ENCODE measurements at regions not wholly inside any gene's neighbourhood (a gene's known extent, or its start where the extent isn't known, plus 50 kb on each side); places are given as distances from the start of the nearest gene placed in this dataset.
"Not testable (repeated sequence)": the region's sequence is repeated elsewhere in the genome, so short reads cannot be mapped to it uniquely, and the experiment has no call there.

DNA sequence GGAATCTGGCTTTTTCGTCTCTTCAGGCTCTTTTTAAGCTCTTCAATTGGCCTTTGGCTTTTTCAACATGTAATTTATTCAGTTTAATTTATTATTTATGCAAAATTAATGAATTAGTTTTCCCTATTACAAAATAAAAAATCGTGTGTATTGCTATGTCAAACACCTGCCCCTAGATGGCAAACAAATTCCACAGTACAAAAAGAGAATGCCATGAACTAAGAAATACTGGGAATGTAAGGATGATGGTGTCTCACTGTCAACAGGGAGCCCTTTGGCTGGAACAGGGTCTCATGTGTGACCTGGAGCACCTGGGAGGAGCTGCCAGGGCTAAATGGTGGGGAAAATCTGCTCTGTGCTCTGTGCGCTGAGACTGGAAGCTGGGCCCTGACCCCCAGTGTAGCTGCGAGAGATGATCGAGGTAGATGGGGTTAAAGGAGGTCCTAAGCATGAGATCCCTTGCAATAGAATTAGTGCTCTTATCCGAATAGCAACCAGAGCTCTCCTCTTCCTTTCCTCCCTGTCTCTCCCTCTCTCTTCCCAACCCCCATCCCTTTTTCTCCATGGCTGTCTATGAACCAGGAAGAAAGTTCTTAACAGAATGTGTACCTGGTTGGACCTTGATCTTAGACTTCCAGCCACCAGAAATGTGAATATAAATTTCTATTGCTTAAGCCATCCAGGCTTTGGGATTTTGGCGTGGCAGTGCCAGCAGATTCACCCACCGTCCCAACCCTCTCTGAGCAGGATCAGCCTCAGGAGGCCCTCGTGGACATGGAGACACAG lies 1183.5 kb downstream of the RPIA start:
- not testable (repeated sequence) for H3K9ac ChIP-seq (ENCODE audit: low read depth, low read length); H3K27ac ChIP-seq (ENCODE audit: low read depth, low read length); H3K4me3 ChIP-seq (ENCODE audit: low read depth, low read length); H3K36me3 ChIP-seq (ENCODE audit: control insufficient read depth, insufficient read depth, low read length); H3K9me3 ChIP-seq (ENCODE audit: control insufficient read depth, insufficient read depth, low read length); H3K4me1 ChIP-seq (ENCODE audit: control insufficient read depth, insufficient read depth, low read length); H3K27me3 ChIP-seq (ENCODE audit: control insufficient read depth, insufficient read depth, low read length)

DNA sequence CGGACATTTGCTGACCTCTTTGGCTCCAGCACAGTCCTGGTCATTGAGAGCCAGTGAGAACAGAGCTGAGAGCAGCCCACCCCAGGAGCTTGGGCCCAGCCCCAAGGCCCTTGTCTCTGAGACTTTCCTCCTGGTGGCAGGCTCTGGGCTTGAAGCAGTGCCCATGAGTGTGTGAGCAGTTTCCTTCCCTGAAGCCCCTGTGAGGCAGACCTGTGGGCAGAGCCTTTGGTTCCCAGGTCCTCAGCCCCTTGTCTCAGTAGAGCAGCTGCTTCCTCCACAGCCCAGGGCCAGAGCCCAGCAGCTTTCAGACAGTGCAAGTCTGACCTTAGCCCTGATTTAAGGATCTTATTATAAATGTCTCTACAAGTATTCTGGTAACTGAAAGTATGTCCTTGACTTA lies 1185.0 kb downstream of the RPIA start:
- H3K4me1 ChIP-seq (ENCODE audit: control insufficient read depth, insufficient read depth, low read length); H3K9ac ChIP-seq (ENCODE audit: low read depth, low read length); H3K27ac ChIP-seq (ENCODE audit: low read depth, low read length); H3K36me3 ChIP-seq (ENCODE audit: control insufficient read depth, insufficient read depth, low read length); H3K27me3 ChIP-seq (ENCODE audit: control insufficient read depth, insufficient read depth, low read length); H3K4me3 ChIP-seq (ENCODE audit: low read depth, low read length); H3K9me3 ChIP-seq (ENCODE audit: control insufficient read depth, insufficient read depth, low read length): not testable (repeated sequence)

DNA sequence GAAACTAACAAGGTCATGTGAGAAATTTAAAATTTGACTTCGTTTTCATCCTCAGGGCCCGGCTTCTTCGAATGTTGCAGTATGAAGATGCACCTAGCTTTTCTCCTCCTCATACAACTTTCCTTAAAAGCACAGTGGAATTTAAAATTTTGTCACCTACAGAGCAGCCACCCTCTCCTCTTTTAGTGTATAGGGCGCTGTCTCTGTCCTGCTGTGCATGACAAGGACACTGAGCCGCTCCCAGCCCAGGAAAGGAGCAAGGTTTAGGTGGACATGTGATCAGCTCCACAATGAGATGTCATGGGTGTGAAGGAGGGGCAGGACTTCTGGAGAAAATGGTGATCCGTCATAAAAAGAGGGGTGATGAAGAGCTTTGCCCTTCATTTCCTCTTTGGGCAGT lies 1185.4 kb downstream of the RPIA start:
- not testable (repeated sequence) for H3K9me3 ChIP-seq (ENCODE audit: control insufficient read depth, insufficient read depth, low read length); H3K4me3 ChIP-seq (ENCODE audit: low read depth, low read length); H3K9ac ChIP-seq (ENCODE audit: low read depth, low read length); H3K27ac ChIP-seq (ENCODE audit: low read depth, low read length); H3K36me3 ChIP-seq (ENCODE audit: control insufficient read depth, insufficient read depth, low read length); H3K4me1 ChIP-seq (ENCODE audit: control insufficient read depth, insufficient read depth, low read length); H3K27me3 ChIP-seq (ENCODE audit: control insufficient read depth, insufficient read depth, low read length)

DNA sequence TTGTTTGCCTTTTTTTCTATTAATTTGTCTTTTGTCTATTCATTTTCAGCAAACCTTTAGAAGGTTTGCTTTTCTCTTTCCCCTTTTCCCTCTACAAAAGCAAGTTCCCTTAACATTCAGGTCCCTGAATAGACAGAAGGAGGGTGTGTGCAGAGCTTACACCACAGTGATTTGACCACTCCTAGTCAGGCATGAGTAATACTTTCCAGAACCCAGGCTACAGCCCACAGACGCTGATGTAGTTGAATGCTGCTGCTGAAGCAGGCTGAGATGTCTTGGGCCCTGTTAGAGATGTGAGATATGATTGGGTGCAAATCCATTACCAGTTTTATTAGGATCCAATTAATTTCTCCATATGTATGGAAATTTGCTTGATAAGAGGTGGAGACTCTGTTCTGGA lies 1191.4 kb downstream of the RPIA start:
- not testable (repeated sequence) for H3K9ac ChIP-seq (ENCODE audit: low read depth, low read length); H3K27me3 ChIP-seq (ENCODE audit: control insufficient read depth, insufficient read depth, low read length); H3K27ac ChIP-seq (ENCODE audit: low read depth, low read length); H3K4me3 ChIP-seq (ENCODE audit: low read depth, low read length); H3K9me3 ChIP-seq (ENCODE audit: control insufficient read depth, insufficient read depth, low read length); H3K4me1 ChIP-seq (ENCODE audit: control insufficient read depth, insufficient read depth, low read length); H3K36me3 ChIP-seq (ENCODE audit: control insufficient read depth, insufficient read depth, low read length)

DNA sequence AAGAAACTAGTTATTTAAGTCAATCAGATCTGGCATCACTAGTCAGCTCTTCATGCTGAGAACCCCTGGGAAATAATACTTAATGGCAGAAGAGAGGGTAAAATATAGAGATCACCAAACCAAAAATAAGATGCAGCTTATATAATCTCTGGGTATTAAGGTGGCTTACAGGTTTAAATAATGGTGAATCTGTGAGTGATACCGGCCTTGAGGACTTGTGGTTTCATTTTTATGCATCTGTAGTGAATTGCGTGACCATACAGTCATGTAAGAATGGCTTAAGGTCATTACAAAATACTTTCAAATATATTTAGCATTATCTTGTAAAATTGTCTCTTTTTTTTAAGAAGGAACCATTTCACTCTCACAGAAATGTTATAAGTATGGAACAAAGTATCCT lies 1192.2 kb downstream of the RPIA start:
- H3K27me3 ChIP-seq (ENCODE audit: control insufficient read depth, insufficient read depth, low read length); H3K36me3 ChIP-seq (ENCODE audit: control insufficient read depth, insufficient read depth, low read length); H3K9me3 ChIP-seq (ENCODE audit: control insufficient read depth, insufficient read depth, low read length); H3K4me1 ChIP-seq (ENCODE audit: control insufficient read depth, insufficient read depth, low read length); H3K27ac ChIP-seq (ENCODE audit: low read depth, low read length); H3K9ac ChIP-seq (ENCODE audit: low read depth, low read length); H3K4me3 ChIP-seq (ENCODE audit: low read depth, low read length): not testable (repeated sequence)

DNA sequence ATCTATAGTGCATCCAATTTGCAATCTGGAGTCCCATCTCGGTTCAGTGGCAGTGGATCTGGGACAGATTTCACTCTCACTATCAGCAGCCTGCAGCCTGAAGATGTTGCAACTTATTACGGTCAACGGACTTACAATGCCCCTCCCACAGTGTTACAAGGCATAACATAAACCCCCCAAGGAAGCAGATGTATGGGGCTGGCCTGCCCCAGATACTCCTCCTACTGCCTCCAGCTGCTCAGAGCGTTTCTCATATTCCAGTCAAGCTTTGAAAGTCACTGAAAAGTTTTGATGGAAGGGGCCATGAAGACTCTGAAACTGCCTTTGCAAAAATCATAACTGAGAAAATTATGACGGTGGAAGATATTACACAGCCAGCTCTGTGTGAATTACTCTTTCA lies 1193.6 kb downstream of the RPIA start:
- not testable (repeated sequence) for H3K27ac ChIP-seq (ENCODE audit: low read depth, low read length); H3K9ac ChIP-seq (ENCODE audit: low read depth, low read length); H3K9me3 ChIP-seq (ENCODE audit: control insufficient read depth, insufficient read depth, low read length); H3K4me3 ChIP-seq (ENCODE audit: low read depth, low read length); H3K4me1 ChIP-seq (ENCODE audit: control insufficient read depth, insufficient read depth, low read length); H3K27me3 ChIP-seq (ENCODE audit: control insufficient read depth, insufficient read depth, low read length); H3K36me3 ChIP-seq (ENCODE audit: control insufficient read depth, insufficient read depth, low read length)

DNA sequence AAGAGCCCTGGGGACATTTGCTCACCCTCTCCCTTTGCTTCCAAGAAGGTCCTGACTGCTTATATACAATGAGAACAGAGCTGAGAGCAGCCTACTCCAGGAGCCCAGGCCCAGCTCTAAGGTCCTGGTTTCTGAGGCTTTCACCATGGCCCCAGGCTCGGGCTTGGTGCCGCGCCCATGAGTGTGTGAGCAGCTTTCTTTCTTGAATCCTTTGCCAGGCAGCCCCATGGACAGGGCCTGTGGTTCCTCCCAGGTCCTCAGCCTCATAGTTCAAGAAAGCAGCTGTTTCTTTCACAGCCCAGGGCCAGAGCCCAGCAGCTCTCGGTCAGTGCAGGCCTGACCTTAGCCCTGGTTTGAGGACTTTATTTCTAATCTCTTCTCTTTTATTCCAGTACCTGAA lies 1197.2 kb downstream of the RPIA start:
- not testable (repeated sequence) for H3K27ac ChIP-seq (ENCODE audit: low read depth, low read length); H3K27me3 ChIP-seq (ENCODE audit: control insufficient read depth, insufficient read depth, low read length); H3K9me3 ChIP-seq (ENCODE audit: control insufficient read depth, insufficient read depth, low read length); H3K36me3 ChIP-seq (ENCODE audit: control insufficient read depth, insufficient read depth, low read length); H3K4me3 ChIP-seq (ENCODE audit: low read depth, low read length); H3K4me1 ChIP-seq (ENCODE audit: control insufficient read depth, insufficient read depth, low read length); H3K9ac ChIP-seq (ENCODE audit: low read depth, low read length)

DNA sequence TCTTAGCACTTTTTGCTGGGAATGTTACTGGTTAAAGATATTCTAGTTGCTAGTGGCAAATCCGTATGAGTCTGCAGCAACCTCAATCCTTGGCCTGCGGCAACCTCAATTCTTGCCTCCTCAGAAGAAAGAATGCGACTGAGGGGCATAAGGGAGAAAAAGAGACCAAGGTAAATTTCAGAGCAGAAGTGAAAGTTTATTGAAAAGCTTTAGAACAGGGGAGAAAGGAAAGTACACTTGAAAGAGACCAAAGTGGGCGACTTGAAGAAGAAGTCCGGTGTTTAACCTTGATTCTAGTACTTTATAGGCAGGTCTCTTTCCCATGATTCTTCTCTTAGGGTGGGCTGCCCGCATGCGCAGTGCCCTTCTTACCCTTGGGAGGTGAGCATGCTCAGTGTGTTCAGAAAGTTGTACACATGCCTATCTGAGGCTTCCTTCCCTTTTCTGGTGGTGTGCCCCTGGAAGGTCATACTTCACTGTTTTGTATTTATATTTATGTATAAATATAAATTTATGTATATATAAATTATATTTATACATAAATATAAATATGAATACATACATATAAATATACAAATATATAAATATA lies 1198.8 kb downstream of the RPIA start:
- H3K36me3 ChIP-seq (ENCODE audit: control insufficient read depth, insufficient read depth, low read length); H3K27ac ChIP-seq (ENCODE audit: low read depth, low read length); H3K9ac ChIP-seq (ENCODE audit: low read depth, low read length); H3K4me1 ChIP-seq (ENCODE audit: control insufficient read depth, insufficient read depth, low read length); H3K4me3 ChIP-seq (ENCODE audit: low read depth, low read length); H3K27me3 ChIP-seq (ENCODE audit: control insufficient read depth, insufficient read depth, low read length); H3K9me3 ChIP-seq (ENCODE audit: control insufficient read depth, insufficient read depth, low read length): not testable (repeated sequence)

DNA sequence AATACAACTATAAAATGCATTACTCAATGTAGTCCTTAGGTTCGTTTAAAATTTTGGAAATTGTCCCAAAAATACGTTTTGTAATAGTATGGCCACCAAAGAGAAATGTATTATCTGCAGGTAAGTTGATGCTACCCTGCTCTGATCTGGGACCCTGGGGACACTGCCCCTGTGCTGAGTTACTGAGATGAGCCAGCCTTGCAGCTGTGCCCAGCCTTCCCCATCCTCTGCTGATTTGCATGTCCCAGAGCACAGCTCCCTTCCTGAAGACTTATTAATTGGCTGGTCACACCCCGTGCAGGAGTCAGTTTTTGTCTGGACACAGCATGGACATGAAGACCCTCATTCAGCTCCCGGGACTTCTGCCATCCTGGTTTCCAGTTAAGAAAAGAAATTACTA lies 1203.5 kb downstream of the RPIA start:
- H3K4me1 ChIP-seq (ENCODE audit: control insufficient read depth, insufficient read depth, low read length); H3K9ac ChIP-seq (ENCODE audit: low read depth, low read length); H3K9me3 ChIP-seq (ENCODE audit: control insufficient read depth, insufficient read depth, low read length); H3K27ac ChIP-seq (ENCODE audit: low read depth, low read length); H3K36me3 ChIP-seq (ENCODE audit: control insufficient read depth, insufficient read depth, low read length); H3K4me3 ChIP-seq (ENCODE audit: low read depth, low read length); H3K27me3 ChIP-seq (ENCODE audit: control insufficient read depth, insufficient read depth, low read length): not testable (repeated sequence)

DNA sequence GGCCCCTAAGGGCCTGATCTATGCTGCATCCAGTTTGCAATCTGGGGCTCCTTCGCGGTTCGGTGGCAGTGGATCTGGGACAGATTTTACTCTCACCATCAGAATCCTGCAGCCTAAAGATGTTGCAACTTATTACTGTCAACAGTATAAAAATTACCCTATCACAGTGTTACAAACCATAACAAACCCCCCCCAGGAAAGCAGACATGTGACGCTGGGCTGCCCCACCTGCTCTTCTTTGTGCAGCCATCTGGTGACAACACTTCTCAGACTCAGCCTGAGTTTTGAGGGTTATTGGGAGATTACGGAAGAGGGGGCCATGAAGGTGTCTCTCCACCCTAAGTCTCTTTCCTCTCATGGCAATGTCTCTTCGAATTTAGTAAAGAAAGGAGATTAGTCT lies 1204.2 kb downstream of the RPIA start:
- not testable (repeated sequence) for H3K4me1 ChIP-seq (ENCODE audit: control insufficient read depth, insufficient read depth, low read length); H3K27ac ChIP-seq (ENCODE audit: low read depth, low read length); H3K36me3 ChIP-seq (ENCODE audit: control insufficient read depth, insufficient read depth, low read length); H3K9ac ChIP-seq (ENCODE audit: low read depth, low read length); H3K9me3 ChIP-seq (ENCODE audit: control insufficient read depth, insufficient read depth, low read length); H3K4me3 ChIP-seq (ENCODE audit: low read depth, low read length); H3K27me3 ChIP-seq (ENCODE audit: control insufficient read depth, insufficient read depth, low read length)

DNA sequence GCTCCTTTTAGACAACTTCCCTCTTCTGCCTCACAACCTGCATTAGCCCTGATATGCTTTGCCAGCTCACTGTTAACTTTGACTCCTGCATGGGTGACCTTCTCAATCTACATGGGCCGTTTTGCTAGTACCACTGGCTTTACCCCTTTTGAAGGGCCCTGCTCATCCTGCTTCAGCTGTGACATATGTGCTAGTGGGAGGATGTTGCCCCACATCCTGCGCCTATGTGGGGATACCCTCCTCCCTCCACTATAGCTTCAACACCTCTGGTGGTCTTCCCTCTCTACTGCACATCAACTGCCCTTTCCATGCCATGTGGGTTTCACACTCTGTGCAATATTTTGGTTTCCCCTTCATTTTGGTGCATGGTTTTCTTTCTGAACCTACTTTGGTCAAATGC lies 1235.5 kb downstream of the RPIA start:
- not testable (repeated sequence) for H3K27me3 ChIP-seq (ENCODE audit: control insufficient read depth, insufficient read depth, low read length); H3K27ac ChIP-seq (ENCODE audit: low read depth, low read length); H3K9me3 ChIP-seq (ENCODE audit: control insufficient read depth, insufficient read depth, low read length); H3K4me3 ChIP-seq (ENCODE audit: low read depth, low read length); H3K36me3 ChIP-seq (ENCODE audit: control insufficient read depth, insufficient read depth, low read length); H3K9ac ChIP-seq (ENCODE audit: low read depth, low read length); H3K4me1 ChIP-seq (ENCODE audit: control insufficient read depth, insufficient read depth, low read length)

DNA sequence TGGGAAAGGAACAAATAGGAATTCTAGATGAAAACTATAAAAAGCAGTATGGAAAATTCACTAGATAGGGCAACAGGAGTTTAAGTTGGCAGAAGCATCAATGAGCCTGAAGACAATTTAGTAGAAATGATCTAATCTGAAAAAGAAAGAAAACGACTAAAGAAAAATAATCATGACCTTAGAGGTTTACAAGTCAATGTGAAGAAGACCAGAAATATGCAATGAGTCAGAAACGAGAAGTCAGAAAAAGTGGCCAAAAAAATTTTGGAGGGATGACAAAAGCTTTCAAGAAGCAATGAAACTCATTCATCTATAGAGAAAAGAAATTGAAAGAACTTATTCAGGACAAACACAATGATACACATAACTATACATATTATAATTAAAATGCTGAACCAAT lies 1244.0 kb downstream of the RPIA start:
- not testable (repeated sequence) for H3K36me3 ChIP-seq (ENCODE audit: control insufficient read depth, insufficient read depth, low read length); H3K9ac ChIP-seq (ENCODE audit: low read depth, low read length); H3K4me3 ChIP-seq (ENCODE audit: low read depth, low read length); H3K9me3 ChIP-seq (ENCODE audit: control insufficient read depth, insufficient read depth, low read length); H3K27me3 ChIP-seq (ENCODE audit: control insufficient read depth, insufficient read depth, low read length); H3K4me1 ChIP-seq (ENCODE audit: control insufficient read depth, insufficient read depth, low read length); H3K27ac ChIP-seq (ENCODE audit: low read depth, low read length)

All from HUES48 (cell line).